ENCODE measurements at regions not wholly inside any gene's neighbourhood (a gene's known extent, or its start where the extent isn't known, plus 50 kb on each side); places are given as distances from the start of the nearest gene placed in this dataset.

DNA sequence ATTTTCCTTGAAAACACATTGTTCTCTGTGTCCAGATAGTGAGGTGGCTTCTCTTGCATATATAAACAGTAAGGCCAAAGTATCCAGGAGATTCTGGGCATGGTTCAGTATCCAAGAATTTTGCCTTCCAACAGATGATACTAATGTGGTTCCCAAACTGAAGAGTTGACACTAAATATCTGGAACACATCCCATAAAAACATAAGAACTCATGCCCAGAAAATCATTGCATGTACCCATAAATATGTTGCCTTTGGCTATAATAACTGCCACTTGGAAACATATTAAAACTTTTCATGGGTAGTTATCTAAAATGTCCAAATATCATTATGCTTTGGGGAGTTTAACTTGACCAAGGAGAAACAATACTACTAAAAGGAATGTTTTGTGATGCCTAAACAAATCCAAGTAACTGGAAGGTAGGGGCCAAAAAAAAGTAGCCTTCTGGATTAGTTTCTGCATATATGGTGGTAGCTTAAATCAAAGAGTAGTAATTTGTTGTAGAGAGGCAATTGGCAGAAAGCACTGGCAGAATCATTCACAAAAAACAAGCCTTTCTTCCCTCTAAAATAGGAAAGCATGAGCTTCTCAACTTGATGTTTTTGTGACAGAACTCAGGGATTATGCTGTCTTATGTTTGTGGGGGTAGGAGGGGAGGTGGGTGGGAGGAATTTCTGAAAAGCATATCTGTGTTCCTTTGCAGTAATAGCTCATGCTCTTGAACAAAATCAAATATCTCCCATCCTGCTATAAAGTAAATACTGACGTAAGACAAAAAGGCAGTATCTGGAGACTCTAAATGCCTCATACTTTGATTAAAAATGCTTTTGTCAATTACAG lies 753.9 kb downstream of the TUSC7 start:
- no peaks in the 10 kb centered on the region for H3K27me3 Mint-ChIP-seq
- DNase-seq (ENCODE audit: extremely low spot score, unreplicated experiment) = no peak
- H3K27ac Mint-ChIP-seq = no peak overlapping the region
- TF ChIP-seq, protein P1, sequence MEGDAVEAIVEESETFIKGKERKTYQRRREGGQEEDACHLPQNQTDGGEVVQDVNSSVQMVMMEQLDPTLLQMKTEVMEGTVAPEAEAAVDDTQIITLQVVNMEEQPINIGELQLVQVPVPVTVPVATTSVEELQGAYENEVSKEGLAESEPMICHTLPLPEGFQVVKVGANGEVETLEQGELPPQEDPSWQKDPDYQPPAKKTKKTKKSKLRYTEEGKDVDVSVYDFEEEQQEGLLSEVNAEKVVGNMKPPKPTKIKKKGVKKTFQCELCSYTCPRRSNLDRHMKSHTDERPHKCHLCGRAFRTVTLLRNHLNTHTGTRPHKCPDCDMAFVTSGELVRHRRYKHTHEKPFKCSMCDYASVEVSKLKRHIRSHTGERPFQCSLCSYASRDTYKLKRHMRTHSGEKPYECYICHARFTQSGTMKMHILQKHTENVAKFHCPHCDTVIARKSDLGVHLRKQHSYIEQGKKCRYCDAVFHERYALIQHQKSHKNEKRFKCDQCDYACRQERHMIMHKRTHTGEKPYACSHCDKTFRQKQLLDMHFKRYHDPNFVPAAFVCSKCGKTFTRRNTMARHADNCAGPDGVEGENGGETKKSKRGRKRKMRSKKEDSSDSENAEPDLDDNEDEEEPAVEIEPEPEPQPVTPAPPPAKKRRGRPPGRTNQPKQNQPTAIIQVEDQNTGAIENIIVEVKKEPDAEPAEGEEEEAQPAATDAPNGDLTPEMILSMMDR (conservative IDR thresholded peaks at IDR 0.05) = no peak
- no peaks in the 10 kb centered on the region for H3K9me3 Mint-ChIP-seq
- H3K36me3 Mint-ChIP-seq = no peaks in the 10 kb centered on the region
- no peaks in the 10 kb centered on the region for H3K4me1 Mint-ChIP-seq (ENCODE audit: unreplicated experiment)
- no peak overlapping the region for H3K4me3 Mint-ChIP-seq

DNA sequence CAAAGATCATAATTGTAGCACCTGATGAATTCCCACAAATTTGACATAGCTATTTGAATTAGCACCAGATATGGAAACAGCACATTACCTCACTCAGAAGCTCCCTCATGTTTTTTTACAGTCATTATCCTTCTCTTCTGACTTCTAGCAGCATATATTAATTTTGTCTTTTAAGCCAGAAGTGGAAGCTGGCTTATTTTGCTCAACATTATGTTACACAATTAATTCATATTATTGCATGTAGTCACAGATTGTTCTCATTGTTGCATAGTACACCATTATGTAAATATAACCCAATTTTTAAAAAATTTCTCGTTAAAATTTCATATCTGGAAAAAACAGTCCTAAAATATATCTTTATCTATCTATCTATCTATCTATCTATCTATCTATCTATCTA lies 762.3 kb downstream of the TUSC7 start:
- no peaks in the 10 kb centered on the region for H3K36me3 Mint-ChIP-seq
- H3K4me1 Mint-ChIP-seq (ENCODE audit: unreplicated experiment) = peaks cover 12% of the 10 kb centered on the region
- no peaks in the 10 kb centered on the region for H3K9me3 Mint-ChIP-seq
- no peak overlapping the region for H3K27ac Mint-ChIP-seq
- H3K4me3 Mint-ChIP-seq = no peak overlapping the region
- no peak for DNase-seq (ENCODE audit: extremely low spot score, unreplicated experiment)
- TF ChIP-seq, protein P1 (conservative IDR thresholded peaks at IDR 0.05) = no peak
- no peaks in the 10 kb centered on the region for H3K27me3 Mint-ChIP-seq

DNA sequence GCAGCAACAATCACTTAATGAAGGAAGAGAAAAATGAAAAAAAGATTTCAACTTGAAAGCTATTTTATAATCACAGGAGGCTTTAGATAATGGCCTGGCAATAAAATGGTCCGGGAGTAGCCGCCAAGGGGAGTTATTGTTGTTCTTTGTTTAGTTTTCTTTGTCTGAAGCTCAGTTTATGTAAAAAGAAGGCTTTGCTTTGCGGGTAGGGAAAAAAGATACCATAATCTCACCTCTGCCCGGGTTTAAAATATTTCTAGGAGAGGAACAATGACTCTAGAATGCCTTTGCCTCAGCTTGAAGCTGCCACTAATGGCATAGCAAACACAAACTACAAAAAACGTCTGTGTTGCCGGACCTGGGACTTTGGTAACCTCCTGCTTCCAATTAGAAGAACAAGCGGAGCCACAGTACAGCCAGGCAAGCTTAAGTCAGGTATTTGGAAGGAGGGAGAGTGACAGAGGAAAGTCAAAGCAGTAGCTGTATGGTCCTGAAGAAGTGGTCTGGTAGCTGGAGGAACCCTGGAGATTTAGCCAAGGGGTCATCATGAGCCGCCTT lies 764.5 kb downstream of the TUSC7 start:
- no peak overlapping the region for H3K4me3 Mint-ChIP-seq
- H3K9me3 Mint-ChIP-seq = no peaks in the 10 kb centered on the region
- no peaks in the 10 kb centered on the region for H3K36me3 Mint-ChIP-seq
- no peak overlapping the region for H3K27ac Mint-ChIP-seq
- peaks cover 12% of the 10 kb centered on the region for H3K4me1 Mint-ChIP-seq (ENCODE audit: unreplicated experiment)
- DNase-seq (ENCODE audit: extremely low spot score, unreplicated experiment) = no peak
- TF ChIP-seq, protein P1 (conservative IDR thresholded peaks at IDR 0.05) = no peak
- H3K27me3 Mint-ChIP-seq = no peaks in the 10 kb centered on the region

DNA sequence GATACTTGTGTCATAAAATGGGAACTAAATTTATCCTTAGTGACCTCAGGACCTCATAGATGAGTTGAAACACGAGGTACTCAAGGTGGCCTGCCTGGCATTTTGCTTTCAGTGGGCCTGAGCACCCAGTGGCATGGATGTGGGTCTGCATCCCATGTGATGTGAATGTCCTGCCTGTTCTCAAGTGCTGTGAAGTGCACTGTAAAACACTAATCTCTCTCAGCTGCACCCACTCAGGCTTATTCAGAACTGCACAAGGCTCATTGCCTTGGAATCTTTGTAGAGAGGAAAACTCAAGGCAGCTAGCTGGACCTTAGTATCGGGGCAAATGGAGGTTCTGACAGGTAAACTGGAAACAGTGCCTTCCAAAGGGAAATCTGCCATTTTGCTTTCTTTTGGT lies 767.0 kb downstream of the TUSC7 start:
- Mint-ChIP-seq H3K4me1 (ENCODE audit: unreplicated experiment) (peaks cover 12% of the 10 kb centered on the region), H3K36me3 (no peaks in the 10 kb centered on the region), H3K4me3 (no peak overlapping the region), H3K9me3 (no peaks in the 10 kb centered on the region), H3K27ac (no peak overlapping the region), H3K27me3 (no peaks in the 10 kb centered on the region)
- TF ChIP-seq, protein P1 (conservative IDR thresholded peaks at IDR 0.05) = no peak
- no peak for DNase-seq (ENCODE audit: extremely low spot score, unreplicated experiment)

DNA sequence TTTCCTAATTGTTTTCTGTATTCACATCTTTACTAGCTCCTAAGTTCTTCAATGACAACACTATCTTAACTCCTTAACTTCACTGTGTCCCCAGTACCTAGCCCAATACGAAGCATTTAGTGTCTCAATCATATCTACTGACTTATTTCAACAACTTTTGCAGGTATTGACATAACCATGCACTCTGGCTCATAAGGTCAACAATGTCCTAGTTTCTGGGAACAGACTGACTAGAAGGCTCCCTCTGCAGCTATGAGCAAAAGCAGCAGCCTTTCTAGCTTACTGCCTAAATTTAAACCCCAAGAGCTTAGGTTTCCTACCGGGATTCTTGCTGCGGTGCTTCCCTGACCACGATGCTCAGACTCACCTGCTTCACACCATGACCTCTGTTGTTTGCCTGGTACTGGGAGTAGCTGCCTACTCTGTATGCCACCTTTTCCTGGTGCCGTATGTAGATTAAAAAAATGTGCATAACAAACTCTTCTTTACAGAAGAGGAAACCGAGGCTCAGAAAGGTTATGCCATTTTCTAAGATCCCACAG lies 767.7 kb downstream of the TUSC7 start:
- no peaks in the 10 kb centered on the region for H3K27me3 Mint-ChIP-seq
- H3K9me3 Mint-ChIP-seq = no peaks in the 10 kb centered on the region
- no peaks in the 10 kb centered on the region for H3K36me3 Mint-ChIP-seq
- H3K27ac Mint-ChIP-seq = no peak overlapping the region
- no peak for DNase-seq (ENCODE audit: extremely low spot score, unreplicated experiment)
- H3K4me1 Mint-ChIP-seq (ENCODE audit: unreplicated experiment) = peaks cover 12% of the 10 kb centered on the region
- TF ChIP-seq, protein P1 (conservative IDR thresholded peaks at IDR 0.05) = no peak
- no peak overlapping the region for H3K4me3 Mint-ChIP-seq

Data from type B pancreatic cell (in vitro differentiated cells).